NCI-H2029 treated with DMSO at 0.1 percent for 48 hours (cell line): ENCODE measurements at regions not wholly inside any gene's neighbourhood (a gene's known extent, or its start where the extent isn't known, plus 50 kb on each side); places are given as distances from the start of the nearest gene placed in this dataset.

Experiments used
- DNase-seq: peaks from one replicate; lab custom pipeline; 2025; lab: John Stamatoyannopoulos, UW

GRCh38 chr5:98453296-98453695 lies 320.2 kb upstream of the RGMB start:
- DNase-seq, result no peak

- no peak for DNase-seq
Observed at GRCh38 chr5:98454407-98454806, 319.1 kb upstream of the RGMB start.

- no peak for DNase-seq
Observed at GRCh38 chr5:98454904-98455303, 318.6 kb upstream of the RGMB start.

- DNase-seq, result no peak
Observed at GRCh38 chr5:98455665-98456064, 317.8 kb upstream of the RGMB start.

GRCh38 chr5:98458004-98458403 lies 315.5 kb upstream of the RGMB start:
- DNase-seq, result no peak

- no peak for DNase-seq
Observed at GRCh38 chr5:98458726-98459125, 314.7 kb upstream of the RGMB start.

GRCh38 chr5:98460536-98460935 lies 312.9 kb upstream of the RGMB start:
- no peak for DNase-seq

- DNase-seq, result no peak
Observed at GRCh38 chr5:98461485-98461884, 312.0 kb upstream of the RGMB start.

GRCh38 chr5:98463222-98463621 lies 310.2 kb upstream of the RGMB start:
- DNase-seq, result no peak

- no peak for DNase-seq
Observed at GRCh38 chr5:98463676-98464075, 309.8 kb upstream of the RGMB start.

- DNase-seq, result no peak
Observed at GRCh38 chr5:98464737-98465330, 308.6 kb upstream of the RGMB start.

GRCh38 chr5:98468188-98468869 lies 305.1 kb upstream of the RGMB start:
- DNase-seq, result no peak

GRCh38 chr5:98470747-98471146 lies 302.7 kb upstream of the RGMB start:
- DNase-seq, result no peak

- no peak for DNase-seq
Observed at GRCh38 chr5:98471458-98471857, 302.0 kb upstream of the RGMB start.

- no peak for DNase-seq
Observed at GRCh38 chr5:98474216-98474615, 299.2 kb upstream of the RGMB start.

GRCh38 chr5:98474782-98475181 lies 298.7 kb upstream of the RGMB start:
- no peak for DNase-seq

- DNase-seq, result no peak
Observed at GRCh38 chr5:98482321-98483300, 290.9 kb upstream of the RGMB start.

GRCh38 chr5:98483301-98483685 lies 290.2 kb upstream of the RGMB start:
- DNase-seq, result no peak

GRCh38 chr5:98489021-98489420 lies 284.4 kb upstream of the RGMB start:
- DNase-seq, result no peak

GRCh38 chr5:98490348-98490747 lies 283.1 kb upstream of the RGMB start:
- no peak for DNase-seq

GRCh38 chr5:98492258-98492657 lies 281.2 kb upstream of the RGMB start:
- no peak for DNase-seq

- DNase-seq, result no peak
Observed at GRCh38 chr5:98497418-98497817, 276.0 kb upstream of the RGMB start.

- DNase-seq, result no peak
Observed at GRCh38 chr5:98498028-98498427, 275.4 kb upstream of the RGMB start.
